ENCODE measurements at regions not wholly inside any gene's neighbourhood (a gene's known extent, or its start where the extent isn't known, plus 50 kb on each side); places are given as distances from the start of the nearest gene placed in this dataset.

DNA sequence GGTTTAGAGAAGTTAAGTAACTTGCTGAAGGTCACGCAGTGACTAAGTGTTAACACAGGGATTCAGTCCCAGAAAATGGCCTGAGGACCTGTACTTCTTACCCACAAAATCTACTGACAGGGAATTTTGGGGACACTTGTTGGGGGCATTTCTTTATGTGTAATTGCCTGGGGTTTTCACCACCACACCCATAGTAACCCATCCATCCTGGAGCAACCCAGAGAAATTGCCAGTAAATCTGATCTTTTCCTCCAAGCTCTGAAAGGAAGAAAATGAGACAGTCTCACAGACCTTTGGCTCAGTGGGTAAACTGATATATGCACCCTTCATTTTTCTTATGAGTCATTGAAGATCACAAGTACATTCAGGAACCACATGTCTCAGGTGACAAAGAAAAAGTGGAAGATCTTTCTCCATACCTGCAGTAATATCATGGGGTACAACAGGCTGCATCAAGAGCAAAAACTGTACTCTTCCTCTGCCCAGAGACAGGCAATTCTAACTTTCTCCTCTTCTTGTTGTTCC lies 81.0 kb downstream of the NOG start:
- ATAC-seq: no peak
- no peak for TF ChIP-seq ZNF70 (CRISPR knock-in tag; IDR thresholded peaks at IDR 0.05)
- no peak for TF ChIP-seq ZFP30 (CRISPR knock-in tag; IDR thresholded peaks at IDR 0.05)
- TF ChIP-seq, protein P1, sequence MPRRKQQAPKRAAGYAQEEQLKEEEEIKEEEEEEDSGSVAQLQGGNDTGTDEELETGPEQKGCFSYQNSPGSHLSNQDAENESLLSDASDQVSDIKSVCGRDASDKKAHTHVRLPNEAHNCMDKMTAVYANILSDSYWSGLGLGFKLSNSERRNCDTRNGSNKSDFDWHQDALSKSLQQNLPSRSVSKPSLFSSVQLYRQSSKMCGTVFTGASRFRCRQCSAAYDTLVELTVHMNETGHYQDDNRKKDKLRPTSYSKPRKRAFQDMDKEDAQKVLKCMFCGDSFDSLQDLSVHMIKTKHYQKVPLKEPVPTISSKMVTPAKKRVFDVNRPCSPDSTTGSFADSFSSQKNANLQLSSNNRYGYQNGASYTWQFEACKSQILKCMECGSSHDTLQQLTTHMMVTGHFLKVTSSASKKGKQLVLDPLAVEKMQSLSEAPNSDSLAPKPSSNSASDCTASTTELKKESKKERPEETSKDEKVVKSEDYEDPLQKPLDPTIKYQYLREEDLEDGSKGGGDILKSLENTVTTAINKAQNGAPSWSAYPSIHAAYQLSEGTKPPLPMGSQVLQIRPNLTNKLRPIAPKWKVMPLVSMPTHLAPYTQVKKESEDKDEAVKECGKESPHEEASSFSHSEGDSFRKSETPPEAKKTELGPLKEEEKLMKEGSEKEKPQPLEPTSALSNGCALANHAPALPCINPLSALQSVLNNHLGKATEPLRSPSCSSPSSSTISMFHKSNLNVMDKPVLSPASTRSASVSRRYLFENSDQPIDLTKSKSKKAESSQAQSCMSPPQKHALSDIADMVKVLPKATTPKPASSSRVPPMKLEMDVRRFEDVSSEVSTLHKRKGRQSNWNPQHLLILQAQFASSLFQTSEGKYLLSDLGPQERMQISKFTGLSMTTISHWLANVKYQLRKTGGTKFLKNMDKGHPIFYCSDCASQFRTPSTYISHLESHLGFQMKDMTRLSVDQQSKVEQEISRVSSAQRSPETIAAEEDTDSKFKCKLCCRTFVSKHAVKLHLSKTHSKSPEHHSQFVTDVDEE (CRISPR knock-in tag; IDR thresholded peaks at IDR 0.05): no peak
- no peak for TF ChIP-seq OSR1 (CRISPR knock-in tag; IDR thresholded peaks at IDR 0.05)
- no peak for TF ChIP-seq ZFP3 (CRISPR knock-in tag; IDR thresholded peaks at IDR 0.05)
- TF ChIP-seq CSDC2 (CRISPR knock-in tag; IDR thresholded peaks at IDR 0.05): no peak
- no peak for TF ChIP-seq ZNF565 (CRISPR knock-in tag; conservative IDR thresholded peaks at IDR 0.05; ENCODE audit: low read depth)
- TF ChIP-seq GLIS3 (CRISPR knock-in tag; IDR thresholded peaks at IDR 0.05): no peak
- no peak for TF ChIP-seq ZNF8 (CRISPR knock-in tag; IDR thresholded peaks at IDR 0.05)
- TF ChIP-seq SNAI2 (CRISPR knock-in tag; IDR thresholded peaks at IDR 0.05): no peak
- TF ChIP-seq TOX (CRISPR knock-in tag; IDR thresholded peaks at IDR 0.05; ENCODE audit: borderline replicate concordance): no peak
- TF ChIP-seq, protein P2, sequence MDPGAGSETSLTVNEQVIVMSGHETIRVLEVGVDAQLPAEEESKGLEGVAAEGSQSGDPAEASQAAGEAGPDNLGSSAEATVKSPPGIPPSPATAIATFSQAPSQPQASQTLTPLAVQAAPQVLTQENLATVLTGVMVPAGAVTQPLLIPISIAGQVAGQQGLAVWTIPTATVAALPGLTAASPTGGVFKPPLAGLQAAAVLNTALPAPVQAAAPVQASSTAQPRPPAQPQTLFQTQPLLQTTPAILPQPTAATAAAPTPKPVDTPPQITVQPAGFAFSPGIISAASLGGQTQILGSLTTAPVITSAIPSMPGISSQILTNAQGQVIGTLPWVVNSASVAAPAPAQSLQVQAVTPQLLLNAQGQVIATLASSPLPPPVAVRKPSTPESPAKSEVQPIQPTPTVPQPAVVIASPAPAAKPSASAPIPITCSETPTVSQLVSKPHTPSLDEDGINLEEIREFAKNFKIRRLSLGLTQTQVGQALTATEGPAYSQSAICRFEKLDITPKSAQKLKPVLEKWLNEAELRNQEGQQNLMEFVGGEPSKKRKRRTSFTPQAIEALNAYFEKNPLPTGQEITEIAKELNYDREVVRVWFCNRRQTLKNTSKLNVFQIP (CRISPR knock-in tag; IDR thresholded peaks at IDR 0.05; ENCODE audit: borderline replicate concordance, low read depth): no peak
- TF ChIP-seq RARB (CRISPR knock-in tag; IDR thresholded peaks at IDR 0.05): no peak
- TF ChIP-seq, protein P3, sequence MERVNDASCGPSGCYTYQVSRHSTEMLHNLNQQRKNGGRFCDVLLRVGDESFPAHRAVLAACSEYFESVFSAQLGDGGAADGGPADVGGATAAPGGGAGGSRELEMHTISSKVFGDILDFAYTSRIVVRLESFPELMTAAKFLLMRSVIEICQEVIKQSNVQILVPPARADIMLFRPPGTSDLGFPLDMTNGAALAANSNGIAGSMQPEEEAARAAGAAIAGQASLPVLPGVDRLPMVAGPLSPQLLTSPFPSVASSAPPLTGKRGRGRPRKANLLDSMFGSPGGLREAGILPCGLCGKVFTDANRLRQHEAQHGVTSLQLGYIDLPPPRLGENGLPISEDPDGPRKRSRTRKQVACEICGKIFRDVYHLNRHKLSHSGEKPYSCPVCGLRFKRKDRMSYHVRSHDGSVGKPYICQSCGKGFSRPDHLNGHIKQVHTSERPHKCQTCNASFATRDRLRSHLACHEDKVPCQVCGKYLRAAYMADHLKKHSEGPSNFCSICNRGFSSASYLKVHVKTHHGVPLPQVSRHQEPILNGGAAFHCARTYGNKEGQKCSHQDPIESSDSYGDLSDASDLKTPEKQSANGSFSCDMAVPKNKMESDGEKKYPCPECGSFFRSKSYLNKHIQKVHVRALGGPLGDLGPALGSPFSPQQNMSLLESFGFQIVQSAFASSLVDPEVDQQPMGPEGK (CRISPR knock-in tag; IDR thresholded peaks at IDR 0.05; ENCODE audit: borderline replicate concordance): no peak
- TF ChIP-seq, protein P4, sequence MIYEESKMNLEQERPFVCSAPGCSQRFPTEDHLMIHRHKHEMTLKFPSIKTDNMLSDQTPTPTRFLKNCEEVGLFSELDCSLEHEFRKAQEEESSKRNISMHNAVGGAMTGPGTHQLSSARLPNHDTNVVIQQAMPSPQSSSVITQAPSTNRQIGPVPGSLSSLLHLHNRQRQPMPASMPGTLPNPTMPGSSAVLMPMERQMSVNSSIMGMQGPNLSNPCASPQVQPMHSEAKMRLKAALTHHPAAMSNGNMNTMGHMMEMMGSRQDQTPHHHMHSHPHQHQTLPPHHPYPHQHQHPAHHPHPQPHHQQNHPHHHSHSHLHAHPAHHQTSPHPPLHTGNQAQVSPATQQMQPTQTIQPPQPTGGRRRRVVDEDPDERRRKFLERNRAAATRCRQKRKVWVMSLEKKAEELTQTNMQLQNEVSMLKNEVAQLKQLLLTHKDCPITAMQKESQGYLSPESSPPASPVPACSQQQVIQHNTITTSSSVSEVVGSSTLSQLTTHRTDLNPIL (CRISPR knock-in tag; IDR thresholded peaks at IDR 0.05; ENCODE audit: low read depth): no peak
- no peak for TF ChIP-seq BACH2 (CRISPR knock-in tag; IDR thresholded peaks at IDR 0.05; ENCODE audit: borderline replicate concordance)
- TF ChIP-seq PPARA (CRISPR knock-in tag; IDR thresholded peaks at IDR 0.05; ENCODE audit: borderline replicate concordance): no peak
- TF ChIP-seq TCF4 (CRISPR knock-in tag; IDR thresholded peaks at IDR 0.05; ENCODE audit: borderline replicate concordance): no peak
- no peak for TF ChIP-seq ZC3H10 (CRISPR knock-in tag; IDR thresholded peaks at IDR 0.05)

DNA sequence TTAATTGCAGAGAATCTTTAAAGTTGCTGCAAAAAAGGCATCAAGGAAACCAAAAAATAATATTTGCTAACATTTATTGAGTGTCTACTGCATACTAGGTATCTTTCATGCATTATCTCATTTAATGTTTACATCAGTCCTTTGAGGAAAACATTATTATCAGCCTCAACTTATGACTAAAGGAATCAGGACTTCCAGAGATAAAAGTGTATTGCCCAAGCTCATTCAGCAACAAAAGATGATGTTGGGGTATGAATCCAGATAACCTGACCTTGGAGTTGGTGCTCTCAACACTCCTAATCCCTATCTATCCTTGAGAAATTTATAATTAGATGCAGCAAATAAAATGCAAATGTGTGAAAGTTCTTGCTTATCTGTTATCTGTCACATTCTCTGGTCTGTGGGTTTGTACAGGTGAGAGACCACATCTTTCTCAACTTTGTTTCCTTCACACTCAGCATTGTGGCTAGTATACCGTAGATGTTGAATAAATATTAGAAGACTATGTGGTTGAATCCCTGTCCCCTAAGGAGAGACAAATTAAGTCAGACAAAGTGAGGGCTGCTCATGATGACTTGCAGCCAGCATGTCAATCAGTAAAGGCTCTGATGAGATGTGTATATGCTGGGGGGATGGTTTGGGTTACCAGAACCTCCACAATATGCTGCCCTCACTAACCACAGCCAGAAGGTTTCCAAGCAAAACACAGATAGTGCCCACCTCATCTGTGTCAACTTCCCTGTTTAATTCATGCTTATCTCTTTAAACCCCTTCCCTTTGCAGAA lies 82.6 kb downstream of the NOG start:
- no peak for TF ChIP-seq ZNF8 (CRISPR knock-in tag; IDR thresholded peaks at IDR 0.05)
- TF ChIP-seq, protein P5, sequence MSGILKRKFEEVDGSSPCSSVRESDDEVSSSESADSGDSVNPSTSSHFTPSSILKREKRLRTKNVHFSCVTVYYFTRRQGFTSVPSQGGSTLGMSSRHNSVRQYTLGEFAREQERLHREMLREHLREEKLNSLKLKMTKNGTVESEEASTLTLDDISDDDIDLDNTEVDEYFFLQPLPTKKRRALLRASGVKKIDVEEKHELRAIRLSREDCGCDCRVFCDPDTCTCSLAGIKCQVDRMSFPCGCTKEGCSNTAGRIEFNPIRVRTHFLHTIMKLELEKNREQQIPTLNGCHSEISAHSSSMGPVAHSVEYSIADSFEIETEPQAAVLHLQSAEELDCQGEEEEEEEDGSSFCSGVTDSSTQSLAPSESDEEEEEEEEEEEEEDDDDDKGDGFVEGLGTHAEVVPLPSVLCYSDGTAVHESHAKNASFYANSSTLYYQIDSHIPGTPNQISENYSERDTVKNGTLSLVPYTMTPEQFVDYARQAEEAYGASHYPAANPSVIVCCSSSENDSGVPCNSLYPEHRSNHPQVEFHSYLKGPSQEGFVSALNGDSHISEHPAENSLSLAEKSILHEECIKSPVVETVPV (CRISPR knock-in tag; IDR thresholded peaks at IDR 0.05): no peak
- TF ChIP-seq, protein P2 (CRISPR knock-in tag; IDR thresholded peaks at IDR 0.05; ENCODE audit: borderline replicate concordance, low read depth): no peak
- TF ChIP-seq ESRRG (CRISPR knock-in tag; IDR thresholded peaks at IDR 0.05): no peak
- TF ChIP-seq ZFP30 (CRISPR knock-in tag; IDR thresholded peaks at IDR 0.05): no peak
- TF ChIP-seq, protein P3 (CRISPR knock-in tag; IDR thresholded peaks at IDR 0.05; ENCODE audit: borderline replicate concordance): no peak
- TF ChIP-seq TCF4 (CRISPR knock-in tag; IDR thresholded peaks at IDR 0.05; ENCODE audit: borderline replicate concordance): no peak
- TF ChIP-seq ARNTL (CRISPR knock-in tag; IDR thresholded peaks at IDR 0.05; ENCODE audit: borderline replicate concordance, low read depth): no peak
- no peak for TF ChIP-seq ZNF70 (CRISPR knock-in tag; IDR thresholded peaks at IDR 0.05)
- TF ChIP-seq, protein P4 (CRISPR knock-in tag; IDR thresholded peaks at IDR 0.05; ENCODE audit: low read depth): no peak
- no peak for TF ChIP-seq OSR1 (CRISPR knock-in tag; IDR thresholded peaks at IDR 0.05)
- ATAC-seq: no peak
